Breast epithelium (tissue), 3 donors: ENCODE measurements at regions not wholly inside any gene's neighbourhood (a gene's known extent, or its start where the extent isn't known, plus 50 kb on each side); places are given as distances from the start of the nearest gene placed in this dataset.

Experiments used
- CTCF ChIP-seq, 3 donors: fragments of 450-650 bp; IDR thresholded peaks; one replicate each; pipeline ENCODE4 v1.5.1; 2016 to 2017; ENCODE audit warnings: antibody characterized with exemption in 3 of 3, mild to moderate bottlenecking in 3 of 3, moderate library complexity in 3 of 3
- POLR2A ChIP-seq: fragments of 450-650 bp; IDR thresholded peaks from one replicate; pipeline ENCODE4 v1.6.1; 2016; ENCODE audit warnings: antibody characterized with exemption, mild to moderate bottlenecking, moderate library complexity

GRCh38 chr2:150581717-150582472, 94.4 kb upstream of the RND3 start:
- TF ChIP-seq POLR2A (no peak), CTCF (IDR thresholded peaks at IDR 0.05) (no peak)
